ENCODE measurements at regions not wholly inside any gene's neighbourhood (a gene's known extent, or its start where the extent isn't known, plus 50 kb on each side); places are given as distances from the start of the nearest gene placed in this dataset.
A peak's percentile ranks its signal among the peaks of the same experiment; 100 is the strongest.
"Not testable (repeated sequence)": the region's sequence is repeated elsewhere in the genome, so short reads cannot be mapped to it uniquely, and the experiment has no call there.

- DNase-seq, result no peak
Measured at GRCh38 chr21:31609081-31609480, 50.4 kb upstream of the SOD1 start.

DNA sequence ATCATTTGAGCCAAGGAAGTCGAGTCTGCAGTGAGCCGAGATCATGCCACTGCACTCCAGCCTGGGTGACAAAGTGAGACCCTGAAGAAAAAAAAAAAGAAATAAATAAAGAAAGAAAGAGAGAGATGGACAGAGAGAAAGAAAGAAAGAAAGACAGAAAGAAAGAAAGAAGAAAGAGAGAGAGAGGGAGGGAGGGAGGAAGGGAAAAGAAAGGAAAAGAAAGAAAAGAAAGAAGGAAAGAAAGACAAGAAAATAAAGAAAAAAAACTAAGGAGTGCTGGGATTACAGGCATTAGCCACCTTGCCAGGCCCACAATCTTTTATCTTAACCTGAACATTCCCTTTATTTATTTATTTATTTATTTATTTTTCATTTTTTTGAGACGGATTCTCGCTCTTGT is 51.7 kb upstream of the SOD1 start:
- no peak for DNase-seq

DNA sequence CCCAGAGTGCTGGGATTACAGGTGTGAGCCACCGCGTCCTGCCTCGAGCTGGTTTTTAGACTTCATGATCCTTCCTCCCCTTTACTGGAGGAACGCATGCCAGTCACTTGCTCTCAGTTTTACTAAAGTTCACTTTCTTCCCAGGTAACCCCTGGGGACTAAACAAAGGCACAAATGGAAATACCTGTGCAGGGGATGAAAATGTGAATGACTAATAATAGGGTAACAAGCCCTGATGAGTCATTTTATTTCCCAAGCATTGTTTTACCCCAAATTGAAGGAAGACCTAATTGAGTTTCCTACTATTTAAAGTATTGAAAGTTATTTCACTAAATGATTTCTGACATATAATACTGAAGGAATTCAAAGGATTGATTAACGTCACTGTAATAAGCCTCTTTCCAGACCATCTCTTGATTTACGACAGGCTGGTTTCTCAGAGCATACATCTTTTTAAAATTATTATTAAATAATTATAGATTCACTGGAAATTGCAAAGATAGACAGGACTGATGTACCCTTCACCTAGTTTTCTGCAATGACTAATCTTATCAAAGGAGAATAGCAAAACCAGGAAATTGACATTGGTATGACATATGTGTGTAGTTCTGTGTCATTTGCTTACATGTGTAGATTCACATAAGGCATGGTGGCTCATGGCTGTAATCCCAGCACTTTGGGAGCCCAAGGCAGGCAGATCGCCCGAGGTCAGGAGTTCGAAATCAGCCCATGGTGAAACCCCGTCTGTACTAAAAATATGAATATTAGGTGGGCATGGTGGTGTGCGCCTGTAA is 53.2 kb upstream of the SOD1 start:
- DNase-seq, result no peak

GRCh38 chr21:31604591-31605190 is 54.8 kb upstream of the SOD1 start:
- DNase-seq, result peak; percentile 67 to 82

DNA sequence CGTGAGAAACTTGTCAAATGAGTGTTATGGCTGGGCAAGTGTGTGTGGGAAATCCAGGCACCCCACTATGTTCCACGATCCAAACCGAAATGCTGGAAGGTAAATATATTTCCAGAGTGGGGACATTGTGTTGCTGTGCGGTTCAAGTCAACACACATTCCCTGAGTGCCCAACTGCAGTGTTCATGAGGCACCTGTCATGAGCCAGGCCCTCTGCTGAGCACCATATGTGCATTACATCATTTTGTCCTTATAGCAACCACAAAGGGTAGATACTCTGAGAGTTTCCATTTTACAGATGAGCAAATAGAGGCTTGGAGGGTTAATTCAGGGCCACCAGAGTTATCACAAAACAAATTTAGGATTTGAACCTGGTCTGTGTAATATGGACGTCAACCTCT is 59.9 kb upstream of the SOD1 start:
- DNase-seq, result no peak

GRCh38 chr21:31599013-31599412 is 60.5 kb upstream of the SOD1 start:
- DNase-seq, result no peak

- no peak for DNase-seq
Measured at GRCh38 chr21:31597683-31598082, 61.8 kb upstream of the SOD1 start.

- DNase-seq, result no peak
Measured at GRCh38 chr21:31596055-31596454, 63.4 kb upstream of the SOD1 start.

DNA sequence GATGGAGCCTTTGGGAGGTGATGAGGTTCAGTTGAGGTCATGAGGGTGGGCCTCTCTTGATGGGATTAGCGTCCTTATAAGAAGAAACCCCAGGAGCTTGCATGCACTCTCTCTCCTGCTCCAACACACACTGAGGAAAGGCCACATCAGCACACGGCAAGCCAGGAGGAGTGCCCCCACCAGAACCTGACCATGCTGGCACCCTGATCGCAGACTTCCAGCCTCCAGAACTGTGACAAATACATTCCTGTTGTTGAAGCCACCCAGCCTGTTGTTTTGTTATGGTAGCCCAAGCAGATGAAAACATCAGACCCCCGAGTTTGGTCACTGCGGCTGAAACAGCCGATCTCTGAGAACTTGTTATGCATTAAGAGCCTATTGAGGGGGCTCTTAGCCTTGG is 64.8 kb upstream of the SOD1 start:
- no peak for DNase-seq

- no peak for DNase-seq
Measured at GRCh38 chr21:31594279-31594678, 65.2 kb upstream of the SOD1 start.

- DNase-seq, result no peak
Measured at GRCh38 chr21:31592963-31593560, 66.4 kb upstream of the SOD1 start.

GRCh38 chr21:31592516-31592915 is 67.0 kb upstream of the SOD1 start:
- no peak for DNase-seq

DNA sequence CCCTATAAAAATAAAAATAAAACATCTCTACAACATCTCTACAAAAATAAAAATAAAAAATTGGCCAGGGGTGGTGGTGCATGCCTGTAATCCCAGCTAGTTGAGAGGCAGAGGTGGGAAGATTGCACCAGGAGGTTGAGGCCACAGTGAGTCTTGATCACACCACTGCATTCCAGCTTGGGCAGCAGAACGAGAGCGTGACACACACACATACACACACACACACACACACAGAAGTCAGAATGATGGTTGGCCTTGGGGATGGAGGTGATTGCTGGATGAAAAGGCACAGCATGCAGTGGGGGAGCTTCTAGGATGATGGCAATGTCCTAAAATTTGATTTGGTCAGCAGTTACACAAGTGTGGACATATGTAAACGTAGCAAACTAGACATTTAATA is 69.7 kb upstream of the SOD1 start:
- DNase-seq, result no peak

GRCh38 chr21:31586118-31586517 is 73.4 kb upstream of the SOD1 start:
- no peak for DNase-seq

DNA sequence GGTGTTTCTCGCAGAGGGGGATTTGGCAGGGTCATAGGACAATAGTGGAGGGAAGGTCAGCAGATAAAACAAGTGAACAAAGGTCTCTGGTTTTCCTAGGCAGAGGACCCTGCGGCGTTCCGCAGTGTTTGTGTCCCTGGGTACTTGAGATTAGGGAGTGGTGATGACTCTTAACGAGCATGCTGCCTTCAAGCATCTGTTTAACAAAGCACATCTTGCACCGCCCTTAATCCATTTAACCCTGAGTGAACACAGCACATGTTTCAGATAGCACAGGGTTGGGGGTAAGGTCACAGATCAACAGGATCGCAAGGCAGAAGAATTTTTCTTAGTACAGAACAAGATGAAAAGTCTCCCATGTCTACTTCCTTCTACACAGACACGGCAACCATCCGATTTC is 75.6 kb upstream of the SOD1 start:
- not testable (repeated sequence) for DNase-seq

GRCh38 chr21:31583498-31583897 is 76.0 kb upstream of the SOD1 start:
- DNase-seq, result no peak

GRCh38 chr21:31580866-31581276 is 78.6 kb upstream of the SOD1 start:
- DNase-seq, result peak; percentile 74 to 80

DNA sequence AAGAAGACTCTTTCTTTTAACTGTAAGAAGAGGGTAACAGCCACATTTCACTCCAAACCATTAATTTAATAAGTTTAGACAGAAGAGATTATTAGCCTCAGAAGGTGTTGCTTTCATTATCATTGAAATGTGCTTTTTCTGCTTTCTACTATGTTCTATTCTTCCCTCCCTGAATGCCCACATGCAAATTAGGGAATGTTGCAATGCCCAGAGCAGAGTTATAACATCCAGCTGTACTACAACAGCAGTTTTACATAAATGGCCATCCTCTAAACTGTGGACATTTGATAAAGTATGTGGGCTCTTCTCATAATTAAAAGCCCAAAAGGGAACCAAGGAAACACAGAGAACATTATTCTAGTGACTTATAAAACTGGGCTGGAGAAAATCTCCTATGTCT is 82.2 kb upstream of the SOD1 start:
- DNase-seq, result no peak

DNA sequence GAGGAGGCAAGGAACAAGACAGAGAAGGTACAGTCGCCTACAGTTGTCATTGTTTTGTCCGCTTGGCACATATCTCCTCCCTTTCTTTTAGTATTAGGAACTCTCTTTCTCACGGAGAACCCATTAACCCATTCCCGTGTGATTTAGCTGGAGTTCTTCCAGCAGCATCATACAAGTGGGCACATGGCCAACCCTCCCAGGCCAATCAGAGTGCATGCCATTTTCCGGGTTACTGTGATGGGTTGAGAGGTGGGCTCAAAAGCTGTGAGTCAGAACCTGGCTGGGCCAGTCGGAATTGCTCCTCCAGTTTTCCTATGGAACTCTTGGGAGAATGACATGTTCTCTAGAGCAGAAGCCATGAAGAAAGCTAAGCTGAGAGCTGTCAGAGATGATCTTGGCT is 83.1 kb upstream of the SOD1 start:
- no peak for DNase-seq

- no peak for DNase-seq
Measured at GRCh38 chr21:31573217-31573616, 86.3 kb upstream of the SOD1 start.

DNA sequence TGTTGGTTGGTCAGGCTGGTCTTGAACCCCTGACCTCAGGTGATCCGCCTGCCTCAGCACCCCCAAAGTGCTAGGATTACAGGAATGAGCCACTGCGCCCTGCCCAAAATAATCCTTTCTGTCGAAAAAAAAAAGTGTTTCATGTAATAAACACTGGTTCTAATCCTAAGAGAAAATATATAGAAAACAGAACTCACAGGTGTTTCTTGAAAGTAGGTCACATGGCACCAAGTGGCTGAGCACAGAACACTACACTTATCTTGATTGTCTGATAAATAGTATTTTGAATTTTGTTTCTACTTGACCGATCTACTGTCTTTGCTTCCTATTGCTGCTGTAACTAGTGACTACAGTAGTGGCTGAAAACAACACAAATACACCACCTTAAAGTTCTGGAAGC is 87.6 kb upstream of the SOD1 start:
- no peak for DNase-seq

DNA sequence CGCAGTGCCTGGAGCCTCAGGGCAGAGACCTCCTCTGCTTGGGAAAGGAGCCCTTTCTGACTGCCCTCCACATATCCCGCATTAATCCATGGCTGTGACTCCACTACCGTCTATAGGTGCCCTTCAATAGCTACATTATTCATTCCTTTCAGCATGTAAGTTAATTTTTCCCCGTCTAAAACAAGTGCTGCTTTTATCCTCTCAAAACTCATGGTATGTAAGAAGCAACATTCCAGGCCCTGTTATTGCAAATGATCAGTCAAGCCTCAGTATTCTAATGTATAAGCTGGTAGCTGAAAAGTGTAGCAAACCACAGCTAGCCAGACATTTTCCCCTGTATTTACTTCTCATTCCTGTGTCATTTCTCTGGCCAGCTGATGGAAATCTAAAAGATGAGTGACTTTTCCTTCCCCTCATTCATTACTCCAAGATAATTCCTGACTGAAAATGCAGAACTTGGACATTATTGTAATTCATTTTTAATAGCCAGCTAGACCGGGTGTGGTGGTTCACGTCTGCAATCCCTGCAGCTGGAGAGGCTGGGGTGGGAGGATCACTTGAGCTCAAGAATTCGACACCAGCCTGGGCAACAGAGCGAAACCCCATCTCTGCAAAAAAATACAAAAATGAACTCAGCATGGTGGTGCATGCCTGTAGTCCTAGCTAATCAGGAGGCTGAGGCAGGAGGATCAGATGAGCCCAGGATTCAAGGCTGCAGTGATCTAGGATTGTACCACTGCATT is 88.5 kb upstream of the SOD1 start:
- DNase-seq, result no peak

GRCh38 chr21:31566611-31567010 is 92.9 kb upstream of the SOD1 start:
- DNase-seq, result no peak
